NCI-H510A treated with DMSO at 0.1 percent for 48 hours (cell line): ENCODE measurements at regions not wholly inside any gene's neighbourhood (a gene's known extent, or its start where the extent isn't known, plus 50 kb on each side); places are given as distances from the start of the nearest gene placed in this dataset.
"Not testable (repeated sequence)": the region's sequence is repeated elsewhere in the genome, so short reads cannot be mapped to it uniquely, and the experiment has no call there.

Experiments
- DNase-seq: peaks from one replicate; lab custom pipeline; 2025; lab: John Stamatoyannopoulos, UW

GRCh38 chr4:60365176-60365575 lies 835.0 kb upstream of the ADGRL3 start:
- DNase-seq = no peak

- DNase-seq = no peak
Observed at GRCh38 chr4:60366661-60367060, 833.5 kb upstream of the ADGRL3 start.

- DNase-seq = no peak
Observed at GRCh38 chr4:60368986-60369385, 831.1 kb upstream of the ADGRL3 start.

GRCh38 chr4:60378010-60378409 lies 822.1 kb upstream of the ADGRL3 start:
- DNase-seq = no peak

GRCh38 chr4:60384516-60384915 lies 815.6 kb upstream of the ADGRL3 start:
- no peak for DNase-seq

- no peak for DNase-seq
Observed at GRCh38 chr4:60389633-60390032, 810.5 kb upstream of the ADGRL3 start.

- no peak for DNase-seq
Observed at GRCh38 chr4:60396341-60397049, 803.6 kb upstream of the ADGRL3 start.

- DNase-seq = no peak
Observed at GRCh38 chr4:60400593-60400992, 799.5 kb upstream of the ADGRL3 start.

- no peak for DNase-seq
Observed at GRCh38 chr4:60404027-60404426, 796.1 kb upstream of the ADGRL3 start.

GRCh38 chr4:60422439-60422838 lies 777.7 kb upstream of the ADGRL3 start:
- DNase-seq = no peak

GRCh38 chr4:60423573-60424184 lies 776.4 kb upstream of the ADGRL3 start:
- not testable (repeated sequence) for DNase-seq

GRCh38 chr4:60432911-60433310 lies 767.2 kb upstream of the ADGRL3 start:
- no peak for DNase-seq

GRCh38 chr4:60443068-60443467 lies 757.1 kb upstream of the ADGRL3 start:
- DNase-seq = no peak

- DNase-seq = no peak
Observed at GRCh38 chr4:60443796-60444195, 756.3 kb upstream of the ADGRL3 start.

GRCh38 chr4:60450054-60450453 lies 750.1 kb upstream of the ADGRL3 start:
- no peak for DNase-seq

GRCh38 chr4:60452266-60452665 lies 747.9 kb upstream of the ADGRL3 start:
- no peak for DNase-seq

GRCh38 chr4:60455380-60455779 lies 744.7 kb upstream of the ADGRL3 start:
- DNase-seq = no peak

GRCh38 chr4:60461551-60461950 lies 738.6 kb upstream of the ADGRL3 start:
- no peak for DNase-seq

GRCh38 chr4:60463857-60464502 lies 736.1 kb upstream of the ADGRL3 start:
- peak; percentile 6 for DNase-seq

GRCh38 chr4:60482921-60483351 lies 717.2 kb upstream of the ADGRL3 start:
- no peak for DNase-seq

- no peak for DNase-seq
Observed at GRCh38 chr4:60485276-60485675, 714.9 kb upstream of the ADGRL3 start.

- not testable (repeated sequence) for DNase-seq
Observed at GRCh38 chr4:60487118-60487761, 712.9 kb upstream of the ADGRL3 start.

GRCh38 chr4:60500810-60501209 lies 699.3 kb upstream of the ADGRL3 start:
- DNase-seq = no peak
